Activated CD4-positive, alpha-beta memory T cell treated with anti-CD3 and anti-CD28 coated beads for 36 hours (primary cell): ENCODE measurements at regions not wholly inside any gene's neighbourhood (a gene's known extent, or its start where the extent isn't known, plus 50 kb on each side); places are given as distances from the start of the nearest gene placed in this dataset.

Experiments
- CTCF ChIA-PET: fragments of 350-600 bp; sonication (Branson Sonifier 250); formaldehyde crosslinking; loops from one replicate; lab custom pipeline; 2021; ENCODE audit warnings: antibody characterized with exemption, inconsistent platforms; lab: Charles Lee
- POLR2A ChIA-PET: fragments of 350-600 bp; sonication (Branson Sonifier 250); formaldehyde crosslinking; loops from one replicate; lab custom pipeline; 2021; ENCODE audit warnings: antibody characterized with exemption; lab: Charles Lee
- DNase-seq: peaks from one replicate; pipeline ENCODE4 v3.0.0-alpha.2; 2020
- H3K27ac Mint-ChIP-seq: one replicate; pipeline ENCODE4 v1.8.0; 2021; ENCODE audit warnings: mixed read lengths
- H3K27me3 Mint-ChIP-seq: one replicate; pipeline ENCODE4 v1.8.0; 2021; ENCODE audit warnings: mixed read lengths
- H3K36me3 Mint-ChIP-seq: one replicate; pipeline ENCODE4 v1.8.0; 2021; ENCODE audit warnings: mixed read lengths
- H3K4me1 Mint-ChIP-seq: one replicate; pipeline ENCODE4 v1.8.0; 2021; ENCODE audit warnings: low read depth, mixed read lengths
- H3K4me3 Mint-ChIP-seq: one replicate; pipeline ENCODE4 v1.8.0; 2021; ENCODE audit warnings: mild to moderate bottlenecking, mixed read lengths
- H3K9me3 Mint-ChIP-seq: one replicate; pipeline ENCODE4 v1.8.0; 2021; ENCODE audit warnings: mixed read lengths
- intact Hi-C: fragments of 100-400 bp; cut with micrococcal nuclease; formaldehyde crosslinking; loops from one replicate; pipeline ENCODE4 v1.15.1; 2023

- no peak overlapping the region for H3K27ac Mint-ChIP-seq
- peaks cover 10% of the 10 kb centered on the region for H3K9me3 Mint-ChIP-seq
- no peaks in the 10 kb centered on the region for H3K27me3 Mint-ChIP-seq
- DNase-seq, result no peak
- intact Hi-C loops, result no loop called here
- H3K4me3 Mint-ChIP-seq, result no peak overlapping the region
- CTCF ChIA-PET, result no interaction called here
- H3K4me1 Mint-ChIP-seq, result no peaks in the 10 kb centered on the region
- POLR2A ChIA-PET, result no interaction called here
- no peaks in the 10 kb centered on the region for H3K36me3 Mint-ChIP-seq
Measured at GRCh38 chr3:859135-859534, 233.7 kb upstream of the CNTN6 start.

DNA sequence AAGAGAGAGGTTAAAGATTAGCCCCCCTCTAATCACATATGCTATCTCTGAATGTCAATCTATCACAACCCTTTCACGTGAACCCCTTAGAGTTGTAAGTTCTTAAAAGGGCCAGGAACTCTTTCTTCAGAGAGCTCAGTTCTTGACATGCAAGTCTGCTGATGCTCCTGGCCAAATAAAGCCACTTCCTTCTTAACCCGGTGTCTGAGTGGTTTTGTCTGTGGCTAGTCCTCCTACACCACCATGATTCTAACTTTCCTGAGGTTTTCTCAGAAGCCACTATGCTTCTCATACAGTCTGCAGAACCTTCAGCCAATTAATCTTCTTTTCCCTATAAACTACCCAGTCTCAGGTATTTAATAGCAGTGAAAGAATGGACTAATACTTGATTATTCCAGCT lies 231.1 kb upstream of the CNTN6 start:
- Mint-ChIP-seq H3K27ac (no peak overlapping the region), H3K9me3 (peaks cover 5% of the 10 kb centered on the region), H3K27me3 (no peaks in the 10 kb centered on the region), H3K4me3 (no peak overlapping the region), H3K36me3 (no peaks in the 10 kb centered on the region), H3K4me1 (no peaks in the 10 kb centered on the region)
- intact Hi-C loops, result no loop called here
- DNase-seq, result no peak
- ChIA-PET CTCF (no interaction called here), POLR2A (no interaction called here)

DNA sequence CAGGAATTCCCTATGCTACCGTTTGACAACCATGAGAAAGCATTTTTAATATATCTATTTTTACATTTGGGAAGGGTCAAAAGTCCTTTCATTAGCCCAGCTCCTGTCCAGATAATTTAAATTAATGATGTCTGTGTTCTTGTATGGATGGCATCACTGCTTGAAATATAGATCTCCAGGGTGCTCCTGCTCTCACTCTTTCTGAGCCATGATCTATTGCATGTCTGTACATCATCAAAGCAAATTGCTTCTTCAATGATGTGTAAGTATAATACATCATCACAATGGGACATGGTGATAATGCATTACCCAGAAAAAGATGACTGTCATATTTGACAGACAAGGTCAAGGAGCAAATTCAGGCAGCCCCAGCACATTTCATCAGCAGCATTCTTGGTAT lies 223.6 kb upstream of the CNTN6 start:
- H3K27ac Mint-ChIP-seq, result no peak overlapping the region
- no peak overlapping the region for H3K4me3 Mint-ChIP-seq
- H3K27me3 Mint-ChIP-seq, result no peaks in the 10 kb centered on the region
- peaks cover 9% of the 10 kb centered on the region for H3K9me3 Mint-ChIP-seq
- no peaks in the 10 kb centered on the region for H3K4me1 Mint-ChIP-seq
- CTCF ChIA-PET, result no interaction called here
- POLR2A ChIA-PET, result no interaction called here
- no peak for DNase-seq
- intact Hi-C loops, result no loop called here
- H3K36me3 Mint-ChIP-seq, result no peaks in the 10 kb centered on the region

DNA sequence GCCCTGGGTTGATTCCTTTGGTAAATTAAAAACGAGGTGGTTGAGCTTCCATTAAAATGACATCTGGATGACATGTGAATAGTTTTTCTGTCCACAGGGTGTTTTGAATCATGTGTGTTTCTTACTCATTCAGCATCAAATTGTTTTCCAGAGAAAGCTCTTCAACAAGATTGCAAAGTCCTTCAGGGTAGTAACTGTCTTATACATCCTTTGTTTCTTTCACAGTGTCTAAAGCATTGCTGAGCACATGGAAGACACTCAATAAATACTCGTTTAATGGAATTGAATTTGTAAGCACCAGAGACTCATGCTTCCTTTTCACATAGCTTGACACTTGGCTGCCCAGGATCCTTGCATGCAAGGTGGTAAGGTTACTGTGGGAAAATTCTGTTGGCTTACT lies 223.1 kb upstream of the CNTN6 start:
- Mint-ChIP-seq H3K27ac (no peak overlapping the region), H3K27me3 (no peaks in the 10 kb centered on the region), H3K9me3 (peaks cover 11% of the 10 kb centered on the region), H3K4me3 (no peak overlapping the region), H3K36me3 (no peaks in the 10 kb centered on the region), H3K4me1 (no peaks in the 10 kb centered on the region)
- intact Hi-C loops, result no loop called here
- DNase-seq, result no peak
- POLR2A ChIA-PET, result no interaction called here
- CTCF ChIA-PET, result no interaction called here

DNA sequence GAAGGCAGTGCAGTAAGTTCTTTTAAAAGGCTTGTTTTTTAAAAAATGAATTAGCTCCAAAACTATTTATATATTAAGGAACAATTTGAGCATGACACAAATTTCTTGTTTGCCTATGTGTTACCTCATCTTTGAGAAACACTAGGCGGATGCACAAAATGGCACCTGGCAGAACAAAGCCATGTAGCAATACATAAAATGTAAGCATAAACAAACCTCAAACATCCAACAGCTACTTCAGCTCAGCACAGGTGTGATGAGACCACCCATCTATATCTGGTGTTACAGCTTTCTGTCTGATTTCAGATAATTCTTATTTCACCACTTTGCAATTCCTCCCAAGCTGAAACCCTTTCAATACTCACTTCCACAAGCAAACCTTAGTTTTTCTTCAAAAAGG lies 221.2 kb upstream of the CNTN6 start:
- ChIA-PET POLR2A (no interaction called here), CTCF (no interaction called here)
- no peak overlapping the region for H3K27ac Mint-ChIP-seq
- no peaks in the 10 kb centered on the region for H3K36me3 Mint-ChIP-seq
- H3K9me3 Mint-ChIP-seq, result peaks cover 13% of the 10 kb centered on the region
- no peaks in the 10 kb centered on the region for H3K4me1 Mint-ChIP-seq
- H3K27me3 Mint-ChIP-seq, result no peaks in the 10 kb centered on the region
- H3K4me3 Mint-ChIP-seq, result no peak overlapping the region
- intact Hi-C loops, result no loop called here
- DNase-seq, result no peak

DNA sequence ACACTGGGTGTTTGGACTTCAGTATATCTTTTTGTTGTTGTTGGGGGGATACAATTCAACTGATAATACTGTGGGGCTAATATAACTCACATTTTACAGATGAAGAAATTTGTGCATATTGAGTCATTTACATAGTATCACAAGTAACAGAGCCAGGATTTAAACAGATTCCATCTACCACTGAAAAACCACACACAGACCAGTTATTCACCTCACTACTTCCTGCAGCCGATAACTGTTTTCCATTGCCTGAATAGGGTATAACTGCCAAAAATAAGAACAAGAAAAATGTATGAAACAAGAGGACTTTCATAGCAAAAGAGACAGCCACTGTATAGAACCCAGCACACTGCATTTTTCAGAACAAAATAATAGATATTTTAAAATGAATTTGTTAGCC lies 215.8 kb upstream of the CNTN6 start:
- Mint-ChIP-seq H3K9me3 (peaks cover 9% of the 10 kb centered on the region), H3K27me3 (no peaks in the 10 kb centered on the region), H3K27ac (no peak overlapping the region), H3K4me1 (no peaks in the 10 kb centered on the region), H3K4me3 (no peak overlapping the region), H3K36me3 (no peaks in the 10 kb centered on the region)
- ChIA-PET POLR2A (no interaction called here), CTCF (no interaction called here)
- no peak for DNase-seq
- intact Hi-C loops, result no loop called here

GRCh38 chr3:878746-879145 lies 214.1 kb upstream of the CNTN6 start:
- POLR2A ChIA-PET, result no interaction called here
- intact Hi-C loops, result no loop called here
- Mint-ChIP-seq H3K36me3 (no peaks in the 10 kb centered on the region), H3K27me3 (no peaks in the 10 kb centered on the region), H3K4me1 (no peaks in the 10 kb centered on the region), H3K27ac (no peak overlapping the region), H3K4me3 (no peak overlapping the region), H3K9me3 (peaks cover 5% of the 10 kb centered on the region)
- DNase-seq, result no peak
- CTCF ChIA-PET, result no interaction called here

DNA sequence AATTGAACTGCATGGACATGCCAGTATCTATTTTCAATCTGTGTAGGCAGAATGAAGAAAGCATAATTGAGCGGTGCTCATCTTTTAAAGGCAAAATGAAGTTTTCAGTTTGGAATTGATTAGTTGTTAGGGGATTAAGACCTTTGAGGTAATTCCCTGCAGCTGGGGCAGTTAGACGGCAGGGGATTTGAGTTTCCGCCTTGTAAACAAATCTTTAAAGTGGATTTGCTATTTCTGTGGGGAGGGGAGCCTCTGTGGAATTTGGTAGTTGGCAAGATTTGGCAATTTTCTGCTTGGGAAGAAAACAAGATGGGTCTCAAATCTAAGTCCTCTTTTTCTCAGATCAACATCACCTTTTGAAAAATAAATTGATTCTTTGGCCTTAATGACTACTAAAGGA lies 212.5 kb upstream of the CNTN6 start:
- CTCF ChIA-PET, result no interaction called here
- no peaks in the 10 kb centered on the region for H3K4me1 Mint-ChIP-seq
- H3K9me3 Mint-ChIP-seq, result peaks cover 1% of the 10 kb centered on the region
- H3K27me3 Mint-ChIP-seq, result no peaks in the 10 kb centered on the region
- no peak overlapping the region for H3K4me3 Mint-ChIP-seq
- no peak overlapping the region for H3K27ac Mint-ChIP-seq
- H3K36me3 Mint-ChIP-seq, result no peaks in the 10 kb centered on the region
- POLR2A ChIA-PET, result no interaction called here
- intact Hi-C loops, result no loop called here
- no peak for DNase-seq

DNA sequence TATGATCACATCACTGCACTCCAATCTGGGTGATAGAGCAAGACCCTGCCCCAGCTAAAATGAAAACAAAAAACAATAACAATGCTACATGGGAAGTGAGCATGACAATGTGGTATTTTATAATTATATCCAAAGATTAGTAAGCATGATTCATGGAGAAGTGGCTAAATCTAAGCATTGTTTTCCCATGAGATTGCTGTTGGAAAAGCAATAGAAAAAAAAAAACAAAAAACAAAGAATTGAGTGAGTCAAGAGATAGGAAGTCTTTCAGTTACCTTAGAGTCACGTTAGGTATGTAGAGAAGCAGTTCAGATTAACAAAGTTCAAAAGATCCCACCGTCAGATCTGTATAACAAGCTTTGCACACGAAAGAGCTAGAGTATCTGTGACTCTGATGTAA lies 210.3 kb upstream of the CNTN6 start:
- Mint-ChIP-seq H3K36me3 (no peaks in the 10 kb centered on the region), H3K9me3 (peaks cover 3% of the 10 kb centered on the region), H3K27me3 (no peaks in the 10 kb centered on the region), H3K27ac (no peak overlapping the region), H3K4me1 (no peaks in the 10 kb centered on the region), H3K4me3 (no peak overlapping the region)
- intact Hi-C loops, result no loop called here
- CTCF ChIA-PET, result no interaction called here
- no peak for DNase-seq
- POLR2A ChIA-PET, result no interaction called here

- H3K4me1 Mint-ChIP-seq, result no peaks in the 10 kb centered on the region
- H3K4me3 Mint-ChIP-seq, result no peak overlapping the region
- H3K36me3 Mint-ChIP-seq, result no peaks in the 10 kb centered on the region
- POLR2A ChIA-PET, result no interaction called here
- no peaks in the 10 kb centered on the region for H3K27me3 Mint-ChIP-seq
- no peak overlapping the region for H3K27ac Mint-ChIP-seq
- intact Hi-C loops, result no loop called here
- CTCF ChIA-PET, result interaction anchor here (0.6 kb wide), 1 partner anchor 837 kb away, joined by 5 read pairs; no protein-coding TSS in a partner anchor
- peaks cover 26% of the 10 kb centered on the region for H3K9me3 Mint-ChIP-seq
- no peak for DNase-seq
Measured at GRCh38 chr3:901953-902778, 190.7 kb upstream of the CNTN6 start.

GRCh38 chr3:905217-905616 lies 187.6 kb upstream of the CNTN6 start:
- peaks cover 26% of the 10 kb centered on the region for H3K9me3 Mint-ChIP-seq
- no peak for DNase-seq
- no peaks in the 10 kb centered on the region for H3K27me3 Mint-ChIP-seq
- no peaks in the 10 kb centered on the region for H3K36me3 Mint-ChIP-seq
- H3K27ac Mint-ChIP-seq, result no peak overlapping the region
- POLR2A ChIA-PET, result no interaction called here
- no peaks in the 10 kb centered on the region for H3K4me1 Mint-ChIP-seq
- CTCF ChIA-PET, result no interaction called here
- H3K4me3 Mint-ChIP-seq, result no peak overlapping the region
- intact Hi-C loops, result no loop called here

DNA sequence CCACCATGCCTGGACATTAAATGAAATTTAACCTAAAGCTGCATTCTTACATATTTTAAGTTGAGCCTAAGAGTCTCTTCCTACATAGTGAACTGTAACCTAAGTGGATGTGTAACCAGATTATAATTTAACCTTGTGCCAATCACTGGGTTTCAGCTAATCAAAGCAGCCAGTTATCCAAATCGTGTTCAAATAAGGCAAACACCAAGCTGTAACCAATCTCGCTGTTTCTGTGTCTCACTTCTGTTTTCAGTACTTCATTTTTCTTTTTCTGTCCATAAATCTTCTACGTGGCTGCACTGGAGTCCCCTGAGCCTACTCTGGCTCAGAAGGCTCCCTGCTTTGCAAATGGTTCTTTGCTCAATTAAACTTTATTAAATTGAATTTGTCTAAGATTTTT lies 186.1 kb upstream of the CNTN6 start:
- ChIA-PET POLR2A (no interaction called here), CTCF (no interaction called here)
- Mint-ChIP-seq H3K27me3 (no peaks in the 10 kb centered on the region), H3K9me3 (peaks cover 25% of the 10 kb centered on the region), H3K27ac (no peak overlapping the region), H3K36me3 (no peaks in the 10 kb centered on the region), H3K4me3 (no peak overlapping the region), H3K4me1 (no peaks in the 10 kb centered on the region)
- no peak for DNase-seq
- intact Hi-C loops, result no loop called here

DNA sequence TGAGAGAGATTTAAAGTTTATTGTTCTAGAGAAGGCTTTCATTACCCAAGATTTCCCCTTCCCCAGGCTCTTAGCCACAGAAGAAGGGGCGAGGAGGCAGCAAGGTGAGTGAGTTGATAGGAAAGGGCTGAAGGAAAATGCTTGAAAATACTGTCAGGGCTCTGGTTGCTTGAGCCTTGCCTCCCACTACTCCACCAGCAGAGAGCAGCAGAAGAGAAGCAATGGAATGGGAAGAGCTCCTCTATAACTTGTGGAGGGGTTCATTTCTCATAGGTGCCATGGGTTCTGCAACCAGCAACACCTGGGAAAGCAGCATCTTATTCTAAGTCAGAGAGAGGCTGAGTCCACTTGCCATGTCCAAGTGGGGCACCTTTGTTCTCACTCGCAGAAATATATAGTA lies 184.0 kb upstream of the CNTN6 start:
- intact Hi-C loops, result no loop called here
- POLR2A ChIA-PET, result no interaction called here
- no peaks in the 10 kb centered on the region for H3K4me1 Mint-ChIP-seq
- DNase-seq, result no peak
- H3K36me3 Mint-ChIP-seq, result no peaks in the 10 kb centered on the region
- peaks cover 20% of the 10 kb centered on the region for H3K9me3 Mint-ChIP-seq
- no peaks in the 10 kb centered on the region for H3K27me3 Mint-ChIP-seq
- H3K27ac Mint-ChIP-seq, result no peak overlapping the region
- CTCF ChIA-PET, result no interaction called here
- H3K4me3 Mint-ChIP-seq, result no peak overlapping the region
